GM12878 (cell line): ENCODE measurements at regions not wholly inside any gene's neighbourhood (a gene's known extent, or its start where the extent isn't known, plus 50 kb on each side); places are given as distances from the start of the nearest gene placed in this dataset.

ENCODE experiments used
- ATAC-seq: fragments of 200-7000 bp; cut with Tn5 transposase; 3 replicates; pipeline ENCODE4 v1.9.1; 2020; ENCODE audit warnings: mild to moderate bottlenecking, moderate library complexity
- BruUV-seq: library from RNA; stranded (reverse); fragments of 400-500 nt; replicated peaks from 2 replicates; lab custom pipeline; 2021; lab: Mats Ljungman, UMichigan
- CTCF ChIA-PET: fragments of 300-600 bp; sonication (Branson Sonifier 250); formaldehyde crosslinking; extraction: SDS; loops from one replicate; lab custom pipeline; 2021; ENCODE audit warnings: inconsistent platforms; lab: Yijun Ruan, JAX
- POLR2A ChIA-PET: fragments of 350-600 bp; formaldehyde crosslinking; extraction: SDS; loops from one replicate; lab custom pipeline; 2021; ENCODE audit warnings: inconsistent platforms; lab: Charles Lee
- RAD21 ChIA-PET: fragments of 300-600 bp; sonication (Branson Sonifier 250); formaldehyde crosslinking; loops from one replicate; lab custom pipeline; 2023; ENCODE audit warnings: antibody characterized with exemption; ENCODE audit not compliant: unreplicated experiment; lab: Charles Lee
- SMC1A ChIA-PET: fragments of 300-600 bp; sonication (Branson Sonifier 250); formaldehyde crosslinking; loops from one replicate; lab custom pipeline; 2023; ENCODE audit not compliant: unreplicated experiment, uncharacterized antibody; lab: Charles Lee
- DNase-seq: peaks from one replicate; pipeline ENCODE4 v3.0.0-alpha.2; 2011; ENCODE audit warnings: low read depth, low spot score
- FAIRE-seq: peaks from 3 replicates; lab custom pipeline; 2011; peaks lifted over from hg19 to GRCh38; lab: Jason Lieb, UNC
- H2AFZ ChIP-seq: 2 replicates; pipeline ENCODE4 v1.6.0; 2011; ENCODE audit warnings: low read depth, low read length, control low read depth; ENCODE audit not compliant: control insufficient read depth
- H3K27ac ChIP-seq: 2 replicates; pipeline ENCODE4 v1.5.1; 2011; ENCODE audit warnings: control low read depth; ENCODE audit not compliant: control insufficient read depth, insufficient read depth
- H3K27me3 ChIP-seq, 2 experiments: replicated peaks in 1 of 2; 2 replicates each; pipeline versions ENCODE4 v1.6.0 to v1.6.1; 2011; ENCODE audit warnings: low read length in 1 of 2; ENCODE audit not compliant: control insufficient read depth in 2 of 2, insufficient read depth in 2 of 2
- H3K36me3 ChIP-seq, 2 experiments: 2 replicates each; pipeline ENCODE4 v1.5.1; 2011; ENCODE audit warnings: low read length in 1 of 2; ENCODE audit not compliant: control insufficient read depth in 2 of 2, insufficient read depth in 2 of 2
- H3K4me1 ChIP-seq: 2 replicates; pipeline ENCODE4 v1.6.1; 2011; ENCODE audit warnings: mild to moderate bottlenecking, low read length, moderate library complexity, mixed read lengths; ENCODE audit not compliant: control insufficient read depth, insufficient read depth
- H3K4me2 ChIP-seq: 2 replicates; pipeline ENCODE4 v1.6.0; 2011; ENCODE audit warnings: control low read depth; ENCODE audit not compliant: control insufficient read depth, insufficient read depth
- H3K4me3 ChIP-seq: fragments of 200-600 bp; sonication (generic); 2 replicates; pipeline ENCODE4 v1.5.1; 2016
- H3K79me2 ChIP-seq: 2 replicates; pipeline ENCODE4 v1.6.0; 2011; ENCODE audit warnings: low read length; ENCODE audit not compliant: control insufficient read depth, insufficient read depth
- H3K9ac ChIP-seq: 2 replicates; pipeline ENCODE4 v1.8.0; 2011; ENCODE audit warnings: low read length, control low read depth, mixed read lengths; ENCODE audit not compliant: control insufficient read depth, insufficient read depth
- H3K9me3 ChIP-seq: replicated peaks from 3 replicates; pipeline ENCODE4 v1.5.1; 2011; ENCODE audit warnings: mild to moderate bottlenecking, low read length; ENCODE audit not compliant: control insufficient read depth, insufficient read depth
- H4K20me1 ChIP-seq: 2 replicates; pipeline ENCODE4 v1.6.0; 2011; ENCODE audit not compliant: control insufficient read depth, insufficient read depth
- ASH2L ChIP-seq: fragments of 300-600, 200-600 bp; sonication (generic); IDR thresholded peaks from 2 replicates; pipeline ENCODE4 v1.6.1; 2017; ENCODE audit warnings: low read depth, mild to moderate bottlenecking, borderline replicate concordance
- EGR1 ChIP-seq, 2 experiments: IDR thresholded peaks; 1 replicate in 1 of 2; 2 replicates in 1 of 2; pipeline ENCODE4 v1.6.1; 2011 to 2012; ENCODE audit warnings: low read depth in 2 of 2, low read length in 2 of 2, borderline replicate concordance in 1 of 2, mild to moderate bottlenecking in 1 of 2, moderate library complexity in 1 of 2
- GABPA ChIP-seq: IDR thresholded peaks from 2 replicates; pipeline ENCODE4 v1.6.1; 2014; ENCODE audit warnings: antibody characterized with exemption, low read depth, mild to moderate bottlenecking, inconsistent platforms
- GATAD2B ChIP-seq: fragments of 450-650 bp; conservative IDR thresholded peaks from 2 replicates; pipeline ENCODE4 v1.6.1; 2017; ENCODE audit warnings: low read depth, mild to moderate bottlenecking, moderate library complexity
- IKZF2 ChIP-seq, 2 experiments: fragments of 450-650 bp; IDR thresholded peaks; 2 replicates each; pipeline ENCODE4 v1.6.1; 2017; ENCODE audit warnings: mild to moderate bottlenecking in 2 of 2, moderate library complexity in 2 of 2
- IRF4 ChIP-seq: IDR thresholded peaks from 2 replicates; pipeline ENCODE4 v1.6.1; 2011; ENCODE audit warnings: low read depth, low read length
- MEF2A ChIP-seq: IDR thresholded peaks from 2 replicates; pipeline ENCODE4 v1.6.1; 2011; ENCODE audit warnings: low read depth, mild to moderate bottlenecking, low read length, moderate library complexity; ENCODE audit not compliant: insufficient read depth
- POLR2AphosphoS5 ChIP-seq: IDR thresholded peaks from 2 replicates; pipeline ENCODE4 v1.6.1; 2011; ENCODE audit warnings: mild to moderate bottlenecking, low read length, inconsistent platforms
- SIN3A ChIP-seq: IDR thresholded peaks from 2 replicates; pipeline ENCODE4 v1.6.1; 2012; ENCODE audit warnings: low read depth, low read length, improper control_type of control experiment
- SREBF2 ChIP-seq: IDR thresholded peaks from 2 replicates; pipeline ENCODE4 v1.6.1; 2012; ENCODE audit warnings: mild to moderate bottlenecking, low read length
- SUZ12 ChIP-seq: fragments of 200-600 bp; sonication (generic); IDR thresholded peaks from one replicate; pipeline ENCODE4 v1.6.1; 2018; ENCODE audit warnings: antibody characterized with exemption, mild to moderate bottlenecking; ENCODE audit not compliant: unreplicated experiment
- TCF3 ChIP-seq: IDR thresholded peaks from 2 replicates; pipeline ENCODE4 v1.6.1; 2012; ENCODE audit warnings: low read depth, mild to moderate bottlenecking, low read length, borderline replicate concordance; ENCODE audit not compliant: insufficient read depth
- ZNF217 ChIP-seq: fragments of 450-650 bp; IDR thresholded peaks from 2 replicates; pipeline ENCODE4 v1.6.1; 2017; ENCODE audit warnings: antibody characterized with exemption, mild to moderate bottlenecking
- WGBS: methylation state at CpG from one replicate; pipeline ENCODE4 v1.1.6; 2016; ENCODE audit warnings: low lambda C conversion rate; ENCODE audit not compliant: insufficient replicate concordance, insufficient coverage; ENCODE audit errors: missing lambda C conversion rate; 5-methylcytosine and 5-hydroxymethylcytosine counted together
- in situ Hi-C: fragments of 300-500 bp; cut with MboI; formaldehyde crosslinking; loops from 9 replicates; pipeline ENCODE4 v1.14.3; 2018; ENCODE audit warnings: mixed read lengths
- intact Hi-C: fragments of 100-400 bp; cut with micrococcal nuclease; formaldehyde crosslinking; loops from one replicate; pipeline ENCODE4 v1.14.2; 2022; ENCODE audit not compliant: unreplicated experiment
- TF ChIP-seq, protein P1 (sequence below): fragments of 450-650 bp; IDR thresholded peaks from 2 replicates; pipeline ENCODE4 v1.6.1; 2014; ENCODE audit warnings: mild to moderate bottlenecking

DNA sequence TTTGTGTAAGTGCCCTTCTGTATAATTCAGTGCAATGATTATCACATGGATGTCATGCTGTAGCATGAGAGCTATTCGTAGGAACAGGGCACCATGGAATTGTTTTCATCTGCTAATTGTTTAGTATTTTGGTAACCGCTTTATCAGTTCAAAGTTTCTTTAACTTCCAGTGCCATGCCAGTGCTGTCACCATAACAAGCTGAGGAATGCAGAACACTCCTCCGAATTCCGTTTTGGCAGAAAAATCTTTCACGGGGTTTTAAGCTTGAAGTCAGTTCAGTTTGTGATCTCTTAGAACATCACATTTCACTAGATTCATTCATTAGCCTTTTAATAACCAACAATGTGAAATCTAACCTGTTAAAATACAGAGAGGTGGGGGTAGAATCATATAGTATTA is 117.2 kb upstream of the SEMA3C start:
- no peak for DNase-seq
- POLR2A ChIA-PET, result interaction anchor here (0.5 kb wide), 1 partner anchor 1488 kb away, joined by 3 read pairs; no protein-coding TSS in a partner anchor
- no peak overlapping the region for H3K4me2 ChIP-seq
- H4K20me1 ChIP-seq, result no peaks in the 10 kb centered on the region
- RAD21 ChIA-PET, result no interaction called here
- H3K9ac ChIP-seq, result no peak overlapping the region
- intact Hi-C loops, result no loop called here
- H3K4me3 ChIP-seq, result no peak overlapping the region
- no peak overlapping the region for H3K27ac ChIP-seq
- BruUV-seq, result no TSS peak
- no peaks in the 10 kb centered on the region for H3K9me3 ChIP-seq
- no peak overlapping the region for H2AFZ ChIP-seq
- no peaks in the 10 kb centered on the region for H3K36me3 ChIP-seq
- ATAC-seq, result no peak
- H3K27me3 ChIP-seq, result no peaks in the 10 kb centered on the region
- FAIRE-seq, result no peak
- in situ Hi-C loops, result no loop called here
- SMC1A ChIA-PET, result no interaction called here
- H3K4me1 ChIP-seq, result no peaks in the 10 kb centered on the region
- 17% methylated on average over 5 of the region's 5 CpGs for WGBS
- TF ChIP-seq IRF4 (no peak), TCF3 (no peak), ASH2L (no peak), SREBF2 (no peak), GATAD2B (no peak), SIN3A (no peak)
- TF ChIP-seq, protein P1, sequence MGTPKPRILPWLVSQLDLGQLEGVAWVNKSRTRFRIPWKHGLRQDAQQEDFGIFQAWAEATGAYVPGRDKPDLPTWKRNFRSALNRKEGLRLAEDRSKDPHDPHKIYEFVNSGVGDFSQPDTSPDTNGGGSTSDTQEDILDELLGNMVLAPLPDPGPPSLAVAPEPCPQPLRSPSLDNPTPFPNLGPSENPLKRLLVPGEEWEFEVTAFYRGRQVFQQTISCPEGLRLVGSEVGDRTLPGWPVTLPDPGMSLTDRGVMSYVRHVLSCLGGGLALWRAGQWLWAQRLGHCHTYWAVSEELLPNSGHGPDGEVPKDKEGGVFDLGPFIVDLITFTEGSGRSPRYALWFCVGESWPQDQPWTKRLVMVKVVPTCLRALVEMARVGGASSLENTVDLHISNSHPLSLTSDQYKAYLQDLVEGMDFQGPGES, result no peak
- H3K79me2 ChIP-seq, result no peaks in the 10 kb centered on the region
- CTCF ChIA-PET, result no interaction called here

DNA sequence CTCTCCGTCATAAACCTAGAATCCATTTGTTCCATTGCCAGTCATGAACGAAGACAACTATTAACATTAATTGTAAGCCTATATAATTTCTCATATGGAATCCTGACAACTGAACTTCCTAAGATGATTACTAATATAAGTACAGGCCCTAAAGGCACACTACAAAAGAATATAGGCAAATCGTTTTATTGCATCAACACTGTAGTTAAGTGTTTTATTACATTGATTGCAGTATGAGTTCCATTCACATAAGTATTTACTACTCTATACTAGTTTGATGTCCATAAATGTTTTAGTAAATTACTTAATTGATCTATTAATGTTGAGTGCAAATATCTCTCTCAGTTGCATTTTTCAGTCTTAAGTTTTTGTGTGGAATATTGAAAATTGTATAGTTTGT is 113.1 kb upstream of the SEMA3C start:
- ChIA-PET SMC1A (no interaction called here), POLR2A (no interaction called here), CTCF (no interaction called here), RAD21 (no interaction called here)
- H3K4me2 ChIP-seq, result no peak overlapping the region
- H4K20me1 ChIP-seq, result no peaks in the 10 kb centered on the region
- H3K27ac ChIP-seq, result no peak overlapping the region
- FAIRE-seq (no peak), ATAC-seq (no peak), DNase-seq (no peak)
- no peak overlapping the region for H3K4me3 ChIP-seq
- no peaks in the 10 kb centered on the region for H3K79me2 ChIP-seq
- no peaks in the 10 kb centered on the region for H3K27me3 ChIP-seq
- intact Hi-C loops, result no loop called here
- no peaks in the 10 kb centered on the region for H3K4me1 ChIP-seq
- H3K9ac ChIP-seq, result no peak overlapping the region
- no TSS peak for BruUV-seq
- WGBS, result 26% methylated on average over 3 of the region's 3 CpGs
- no peak overlapping the region for H2AFZ ChIP-seq
- in situ Hi-C loops, result no loop called here
- no peaks in the 10 kb centered on the region for H3K9me3 ChIP-seq
- H3K36me3 ChIP-seq, result no peaks in the 10 kb centered on the region
- TF ChIP-seq EGR1 (IDR thresholded peaks at IDR 0.05; ENCODE audit: borderline replicate concordance in 1 of 2, low read depth in 2 of 2, low read length in 2 of 2) (no peak), ZNF217 (no peak), GABPA (no peak), IKZF2 (IDR thresholded peaks at IDR 0.05) (no peak), POLR2AphosphoS5 (no peak), SUZ12 (no peak), MEF2A (no peak)
